Ovary (tissue), 7 donors: ENCODE measurements at regions not wholly inside any gene's neighbourhood (a gene's known extent, or its start where the extent isn't known, plus 50 kb on each side); places are given as distances from the start of the nearest gene placed in this dataset.

ENCODE experiments used
- DNase-seq, 5 donors: peaks; one replicate each; pipeline ENCODE4 v3.0.0-alpha.2; 2019 to 2020
- H3K27ac ChIP-seq, 2 donors: fragments of 200-600 bp; one replicate each; pipeline versions ENCODE4 v1.5.1 to v1.8.0; 2019 to 2022
- H3K27me3 ChIP-seq: fragments of 200-600 bp; one replicate; pipeline ENCODE4 v1.8.0; 2022
- H3K36me3 ChIP-seq: fragments of 200-600 bp; sonication (generic); one replicate; pipeline ENCODE4 v1.5.1; 2019
- H3K4me1 ChIP-seq: one replicate; pipeline ENCODE4 v1.8.1; 2013; ENCODE audit warnings: mild to moderate bottlenecking, moderate library complexity; ENCODE audit not compliant: insufficient read depth
- H3K4me3 ChIP-seq: fragments of 200-600 bp; sonication (generic); one replicate; pipeline ENCODE4 v1.5.1; 2017
- H3K9me3 ChIP-seq, 2 donors: fragments of 200-600 bp in 1 of 2; sonication (generic) in 1 of 2; one replicate each; pipeline versions ENCODE4 v1.5.1 to v1.8.1; 2013 to 2019; ENCODE audit warnings: mild to moderate bottlenecking in 1 of 2, moderate library complexity in 1 of 2
- EP300 ChIP-seq: sonication (generic); formaldehyde crosslinking; IDR thresholded peaks from one replicate; pipeline ENCODE4 v1.6.1; 2017; ENCODE audit warnings: antibody characterized with exemption
- POLR2A ChIP-seq: fragments of 450-650 bp; IDR thresholded peaks from one replicate; pipeline ENCODE4 v1.6.1; 2017; ENCODE audit warnings: antibody characterized with exemption, mild to moderate bottlenecking, moderate library complexity
- WGBS, 3 donors: extraction: QIAGEN DNeasy Blood & Tissue Kit in 1 of 3; methylation state at CpG; one replicate each; pipeline versions ENCODE4 v1.1.5 to v1.1.7; 2013 to 2017; 5-methylcytosine and 5-hydroxymethylcytosine counted together
- intact Hi-C, 4 donors: fragments of 100-400 bp; cut with DNase I; formaldehyde crosslinking; loops; one replicate each; pipeline versions ENCODE4 v1.11.0 to v1.15.1; 2022 to 2023
- TF ChIP-seq, protein P1 (sequence below), 3 donors: fragments of 450-650 bp in 2 of 3; fragments of 200-600 bp in 1 of 3; IDR thresholded peaks; one replicate each; pipeline versions ENCODE4 v1.5.1 to v1.8.0; 2016 to 2022; ENCODE audit warnings: antibody characterized with exemption in 3 of 3, mild to moderate bottlenecking in 1 of 3
- donor health status: DM: no; HTN: no; CAD: no; lungs with moderate emphysema.
- donor health status: DM: no; HTN: no; CAD: no.
- donor health status: Bipolar disorder and iron deficiency.
- donor health status: DM: no; HTN: no; CAD: no.
- donor health status: DM: yes; HTN: yes; CAD: no.

DNA sequence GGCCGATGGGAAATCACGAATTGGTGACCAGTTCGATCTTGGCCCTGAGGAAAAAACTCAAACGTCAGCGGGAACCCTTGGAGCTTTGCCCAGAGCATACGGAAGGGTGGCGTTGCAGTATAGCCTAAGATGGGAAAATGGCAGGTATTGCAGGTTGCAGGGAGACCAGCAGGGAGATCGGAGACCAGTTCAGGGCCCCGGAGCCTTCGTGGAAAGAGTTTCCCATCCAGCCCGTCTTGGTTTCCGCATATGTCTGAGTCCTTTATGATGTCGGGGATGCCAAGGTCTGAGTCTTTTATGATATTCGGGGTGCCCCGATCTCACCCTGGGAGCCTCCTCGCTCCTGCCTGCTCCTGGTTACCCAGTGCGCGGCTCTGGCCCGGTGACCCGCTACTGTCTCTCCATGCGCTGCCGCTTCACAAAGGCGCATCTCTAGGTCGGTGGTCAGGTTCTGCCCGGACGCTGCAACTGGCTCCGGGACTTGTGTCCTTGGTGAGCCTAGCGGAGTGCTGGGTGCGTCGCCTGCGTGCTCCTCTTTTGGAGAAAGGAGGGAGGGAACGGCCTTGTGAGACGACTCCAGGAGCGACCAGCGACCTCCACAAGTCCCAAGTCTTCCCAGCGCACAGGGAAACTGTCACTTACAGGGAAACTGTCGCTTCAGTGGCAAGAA, 94.2 kb downstream of the PRKAB2 start:
- no peak for DNase-seq
- no peaks in the 10 kb centered on the region for H3K36me3 ChIP-seq
- no peak overlapping the region for H3K27ac ChIP-seq
- no peak overlapping the region for H3K4me3 ChIP-seq
- intact Hi-C loops = no loop called here
- H3K27me3 ChIP-seq = no peaks in the 10 kb centered on the region
- H3K4me1 ChIP-seq = no peaks in the 10 kb centered on the region
- TF ChIP-seq, protein P1, sequence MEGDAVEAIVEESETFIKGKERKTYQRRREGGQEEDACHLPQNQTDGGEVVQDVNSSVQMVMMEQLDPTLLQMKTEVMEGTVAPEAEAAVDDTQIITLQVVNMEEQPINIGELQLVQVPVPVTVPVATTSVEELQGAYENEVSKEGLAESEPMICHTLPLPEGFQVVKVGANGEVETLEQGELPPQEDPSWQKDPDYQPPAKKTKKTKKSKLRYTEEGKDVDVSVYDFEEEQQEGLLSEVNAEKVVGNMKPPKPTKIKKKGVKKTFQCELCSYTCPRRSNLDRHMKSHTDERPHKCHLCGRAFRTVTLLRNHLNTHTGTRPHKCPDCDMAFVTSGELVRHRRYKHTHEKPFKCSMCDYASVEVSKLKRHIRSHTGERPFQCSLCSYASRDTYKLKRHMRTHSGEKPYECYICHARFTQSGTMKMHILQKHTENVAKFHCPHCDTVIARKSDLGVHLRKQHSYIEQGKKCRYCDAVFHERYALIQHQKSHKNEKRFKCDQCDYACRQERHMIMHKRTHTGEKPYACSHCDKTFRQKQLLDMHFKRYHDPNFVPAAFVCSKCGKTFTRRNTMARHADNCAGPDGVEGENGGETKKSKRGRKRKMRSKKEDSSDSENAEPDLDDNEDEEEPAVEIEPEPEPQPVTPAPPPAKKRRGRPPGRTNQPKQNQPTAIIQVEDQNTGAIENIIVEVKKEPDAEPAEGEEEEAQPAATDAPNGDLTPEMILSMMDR (IDR thresholded peaks at IDR 0.05) = no peak
- TF ChIP-seq EP300 = no peak
- no peak for TF ChIP-seq POLR2A
- no peaks in the 10 kb centered on the region for H3K9me3 ChIP-seq
- 3 to 8% (median 4%) methylated on average over 34 to 37 of the region's 37 CpGs for WGBS, 3 donors

DNA sequence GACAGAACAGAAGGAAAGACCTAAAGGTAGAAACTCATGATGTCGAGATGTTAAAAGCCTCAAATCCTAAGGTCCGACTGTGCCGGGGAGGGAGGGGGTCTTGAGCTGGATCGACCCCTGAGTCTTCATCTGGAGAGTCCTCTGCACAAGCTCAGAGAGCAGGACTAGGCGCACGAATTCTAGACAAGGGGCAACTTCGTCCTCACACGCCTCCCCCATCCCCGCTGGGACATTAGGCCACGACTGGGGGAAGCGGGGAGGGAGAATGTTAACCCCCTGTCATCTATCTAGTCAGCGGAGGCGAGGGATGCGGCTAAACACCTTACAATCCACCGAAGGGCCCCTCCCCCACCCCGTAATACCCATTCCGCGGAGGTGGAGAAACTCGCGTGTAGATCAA, 94.7 kb downstream of the PRKAB2 start:
- no peaks in the 10 kb centered on the region for H3K27me3 ChIP-seq
- H3K9me3 ChIP-seq = no peaks in the 10 kb centered on the region
- no peaks in the 10 kb centered on the region for H3K36me3 ChIP-seq
- no peak overlapping the region for H3K27ac ChIP-seq
- no peak for TF ChIP-seq POLR2A
- TF ChIP-seq, protein P1 (IDR thresholded peaks at IDR 0.05) = no peak
- no peak for TF ChIP-seq EP300
- no peak overlapping the region for H3K4me3 ChIP-seq
- DNase-seq = no peak
- intact Hi-C loops = no loop called here
- WGBS, 3 donors = 5 to 20% (median 7%) methylated on average over 14 to 20 of the region's 20 CpGs
- H3K4me1 ChIP-seq = peaks cover 2% of the 10 kb centered on the region

DNA sequence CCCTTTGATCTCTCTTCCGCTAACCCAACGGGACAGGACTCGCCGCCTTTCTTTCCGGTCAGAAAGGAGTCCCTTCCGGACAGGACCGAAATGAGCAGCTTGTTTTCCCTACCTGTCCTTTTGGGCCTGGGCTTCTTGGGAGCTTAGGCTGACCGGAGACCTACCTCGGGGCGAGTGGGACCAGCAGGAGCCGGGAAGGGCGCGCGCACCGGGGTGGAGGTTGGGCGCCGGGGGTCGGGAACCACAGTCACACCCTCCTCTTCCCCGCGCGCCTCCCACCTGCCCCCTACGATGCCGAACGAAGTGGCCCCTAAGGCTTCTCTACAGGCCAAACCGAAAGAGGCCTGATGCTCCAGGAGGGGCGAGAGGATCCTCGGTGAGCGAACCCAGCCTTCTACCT, 95.2 kb downstream of the PRKAB2 start:
- H3K27ac ChIP-seq = no peak overlapping the region
- TF ChIP-seq EP300 (no peak), POLR2A (no peak)
- TF ChIP-seq, protein P1 (IDR thresholded peaks at IDR 0.05) = no peak
- DNase-seq = no peak
- 7 to 13% (median 8%) methylated on average over 23 to 28 of the region's 28 CpGs for WGBS, 3 donors
- H3K36me3 ChIP-seq = no peaks in the 10 kb centered on the region
- H3K4me3 ChIP-seq = no peak overlapping the region
- peaks cover 4% of the 10 kb centered on the region for H3K4me1 ChIP-seq
- intact Hi-C loops = no loop called here
- no peaks in the 10 kb centered on the region for H3K27me3 ChIP-seq
- H3K9me3 ChIP-seq = no peaks in the 10 kb centered on the region

DNA sequence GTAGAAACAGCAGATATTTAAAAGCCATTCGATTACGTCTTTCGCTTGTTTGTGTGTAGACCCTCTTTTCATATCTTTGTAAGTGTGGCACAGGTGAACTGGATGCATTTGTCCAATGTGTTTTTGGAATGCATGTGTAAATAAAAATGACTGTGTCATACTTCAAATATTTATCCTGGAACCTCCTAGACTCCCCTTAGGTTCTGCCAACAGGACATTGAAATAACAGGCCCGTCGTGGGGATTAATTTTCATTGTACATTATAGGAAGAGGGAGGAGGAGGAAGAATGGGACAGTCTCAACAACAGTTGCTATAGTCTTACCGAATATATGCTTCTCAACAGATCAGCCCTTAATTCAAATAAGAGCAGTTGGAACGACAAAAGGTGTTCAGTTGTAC, 95.8 kb downstream of the PRKAB2 start:
- H3K27ac ChIP-seq = no peak overlapping the region
- no peaks in the 10 kb centered on the region for H3K9me3 ChIP-seq
- H3K4me3 ChIP-seq = no peak overlapping the region
- DNase-seq = no peak
- peaks cover 4% of the 10 kb centered on the region for H3K4me1 ChIP-seq
- 65 to 73% (median 70%) methylated on average over 7 of the region's 7 CpGs for WGBS, 3 donors
- intact Hi-C loops = no loop called here
- H3K27me3 ChIP-seq = no peaks in the 10 kb centered on the region
- H3K36me3 ChIP-seq = no peaks in the 10 kb centered on the region
- TF ChIP-seq, protein P1 (IDR thresholded peaks at IDR 0.05) = no peak
- TF ChIP-seq POLR2A = no peak
- no peak for TF ChIP-seq EP300
